NT2/D1 (cell line): ENCODE measurements at regions not wholly inside any gene's neighbourhood (a gene's known extent, or its start where the extent isn't known, plus 50 kb on each side); places are given as distances from the start of the nearest gene placed in this dataset.

Source experiments
- SUZ12 ChIP-seq: IDR thresholded peaks from 2 replicates; pipeline ENCODE4 v1.6.1; 2011; ENCODE audit not compliant: insufficient read length, insufficient read depth; ENCODE audit errors: extremely low read depth
- YY1 ChIP-seq: IDR thresholded peaks from 2 replicates; pipeline ENCODE4 v1.6.1; 2011; ENCODE audit not compliant: insufficient read length, insufficient read depth
- ZNF274 ChIP-seq: IDR thresholded peaks from 2 replicates; pipeline ENCODE4 v1.6.1; 2011; ENCODE audit warnings: mild to moderate bottlenecking, low read depth, low read length

- TF ChIP-seq YY1, result no peak
- no peak for TF ChIP-seq SUZ12
- TF ChIP-seq ZNF274, result no peak
These were observed 310.0 kb downstream of the TEX29 start for GRCh38 chr13:111630406-111630805.
